Fibroblast of lung (primary cell): ENCODE measurements at regions not wholly inside any gene's neighbourhood (a gene's known extent, or its start where the extent isn't known, plus 50 kb on each side); places are given as distances from the start of the nearest gene placed in this dataset.

Experiments used
- DNase-seq, 2 donors: peaks; one replicate each; pipeline versions ENCODE4 v3.0.0 to v3.0.0-alpha.2; 2010; ENCODE audit warnings: low read depth in 2 of 2
- H2AFZ ChIP-seq: 2 replicates; pipeline ENCODE4 v1.5.1; 2012; ENCODE audit warnings: low read length, control low read depth, inconsistent platforms
- H3K27ac ChIP-seq: 2 replicates; pipeline ENCODE4 v1.5.1; 2011; ENCODE audit warnings: low read length, control low read depth; ENCODE audit not compliant: insufficient read depth
- H3K27me3 ChIP-seq: 2 replicates; pipeline ENCODE4 v1.5.1; 2011; ENCODE audit warnings: mild to moderate bottlenecking, low read length; ENCODE audit not compliant: control insufficient read depth, insufficient read depth
- H3K36me3 ChIP-seq: 2 replicates; pipeline ENCODE4 v1.5.1; 2011; ENCODE audit warnings: low read length; ENCODE audit not compliant: control insufficient read depth, insufficient read depth
- H3K4me1 ChIP-seq: 2 replicates; pipeline ENCODE4 v1.5.1; 2011; ENCODE audit warnings: low read length; ENCODE audit not compliant: control insufficient read depth, insufficient read depth; ENCODE audit errors: extremely low read depth
- H3K4me2 ChIP-seq: 2 replicates; pipeline ENCODE4 v1.5.1; 2011; ENCODE audit warnings: low read length, control low read depth; ENCODE audit not compliant: insufficient read depth; ENCODE audit errors: extremely low read depth
- H3K4me3 ChIP-seq, 4 experiments: fragments of 200-600 bp in 1 of 4; sonication (generic) in 1 of 4; replicated peaks in 1 of 4; 2 replicates each; pipeline ENCODE4 v1.5.1; 2011 to 2016; ENCODE audit warnings: low read length in 4 of 4, low read depth in 3 of 4, mild to moderate bottlenecking in 3 of 4, control low read depth in 2 of 4, inconsistent platforms in 1 of 4, mixed read lengths in 1 of 4; ENCODE audit not compliant: insufficient read depth in 1 of 4; ENCODE audit errors: control extremely low read depth in 1 of 4
- H3K79me2 ChIP-seq: 2 replicates; pipeline ENCODE4 v1.5.1; 2012; ENCODE audit warnings: mild to moderate bottlenecking, low read length, inconsistent platforms; ENCODE audit not compliant: control insufficient read depth, insufficient read depth
- H3K9ac ChIP-seq: 2 replicates; pipeline ENCODE4 v1.5.1; 2011; ENCODE audit warnings: mild to moderate bottlenecking, low read length, control low read depth; ENCODE audit not compliant: insufficient read depth
- H3K9me3 ChIP-seq: 2 replicates; pipeline ENCODE4 v1.5.1; 2012; ENCODE audit warnings: low read depth, low read length; ENCODE audit not compliant: control insufficient read depth, insufficient read depth
- H4K20me1 ChIP-seq: 2 replicates; pipeline ENCODE4 v1.5.1; 2011; ENCODE audit warnings: low read length; ENCODE audit not compliant: control insufficient read depth, insufficient read depth; ENCODE audit errors: extremely low read depth
- CTCF ChIP-seq, 2 donors: IDR thresholded peaks in 1 of 2; conservative IDR thresholded peaks in 1 of 2; 1 replicate in 1 of 2; 2 replicates in 1 of 2; pipeline ENCODE4 v1.5.1; 2011 to 2012; ENCODE audit warnings: low read length in 2 of 2, control low read depth in 1 of 2, inconsistent platforms in 1 of 2, low read depth in 1 of 2, mild to moderate bottlenecking in 1 of 2
- EZH2 ChIP-seq: IDR thresholded peaks from 2 replicates; pipeline ENCODE4 v1.5.1; 2012; ENCODE audit warnings: low read length, control low read depth, mild to moderate bottlenecking; ENCODE audit errors: missing control alignments

GRCh38 chr4:138592796-138593195 is 350.6 kb upstream of the SLC7A11 start:
- no peaks in the 10 kb centered on the region for H3K36me3 ChIP-seq
- no peak overlapping the region for H3K9ac ChIP-seq
- no peak overlapping the region for H3K4me3 ChIP-seq
- no peaks in the 10 kb centered on the region for H3K9me3 ChIP-seq
- H4K20me1 ChIP-seq, result no peaks in the 10 kb centered on the region
- no peak overlapping the region for H3K27ac ChIP-seq
- DNase-seq, result no peak
- no peak overlapping the region for H2AFZ ChIP-seq
- no peak for TF ChIP-seq CTCF (conservative IDR thresholded peaks at IDR 0.05 in 1 of 2, IDR thresholded peaks at IDR 0.05 in 1 of 2; ENCODE audit: low read depth in 1 of 2, low read length in 2 of 2)
- no peak for TF ChIP-seq EZH2
- H3K27me3 ChIP-seq, result no peaks in the 10 kb centered on the region
- no peak overlapping the region for H3K4me2 ChIP-seq
- no peaks in the 10 kb centered on the region for H3K4me1 ChIP-seq
- no peaks in the 10 kb centered on the region for H3K79me2 ChIP-seq

GRCh38 chr4:138591808-138592207 is 349.7 kb upstream of the SLC7A11 start:
- TF ChIP-seq CTCF (conservative IDR thresholded peaks at IDR 0.05 in 1 of 2, IDR thresholded peaks at IDR 0.05 in 1 of 2; ENCODE audit: low read depth in 1 of 2, low read length in 2 of 2) (no peak), EZH2 (no peak)
- no peak overlapping the region for H3K27ac ChIP-seq
- no peaks in the 10 kb centered on the region for H3K36me3 ChIP-seq
- H2AFZ ChIP-seq, result no peak overlapping the region
- no peak for DNase-seq
- H3K27me3 ChIP-seq, result no peaks in the 10 kb centered on the region
- H3K9me3 ChIP-seq, result no peaks in the 10 kb centered on the region
- no peak overlapping the region for H3K4me3 ChIP-seq
- no peaks in the 10 kb centered on the region for H3K79me2 ChIP-seq
- H3K4me1 ChIP-seq, result no peaks in the 10 kb centered on the region
- H4K20me1 ChIP-seq, result no peaks in the 10 kb centered on the region
- no peak overlapping the region for H3K9ac ChIP-seq
- H3K4me2 ChIP-seq, result no peak overlapping the region

DNA sequence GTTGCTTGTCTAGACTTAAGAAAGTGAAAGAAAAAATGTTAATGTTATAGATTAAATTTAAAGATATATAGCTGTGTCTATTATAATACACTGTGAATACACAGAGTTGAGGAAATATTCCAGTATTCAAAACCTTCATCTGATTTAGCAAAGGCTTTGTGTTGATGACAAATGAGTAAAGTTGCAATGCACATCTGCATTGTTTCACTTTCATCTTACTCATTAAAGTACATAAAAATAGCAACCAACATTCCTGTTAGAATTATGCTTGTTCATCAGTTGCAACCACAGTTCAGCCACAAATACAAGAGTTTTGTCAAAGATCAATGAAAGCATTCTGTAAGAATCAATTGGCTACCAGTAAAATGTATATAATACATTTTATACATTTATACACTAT is 346.4 kb upstream of the SLC7A11 start:
- Histone ChIP-seq H3K9ac (no peak overlapping the region), H3K27me3 (no peaks in the 10 kb centered on the region), H3K27ac (no peak overlapping the region), H3K79me2 (no peaks in the 10 kb centered on the region), H3K4me1 (no peaks in the 10 kb centered on the region), H3K9me3 (no peaks in the 10 kb centered on the region), H4K20me1 (no peaks in the 10 kb centered on the region), H3K36me3 (no peaks in the 10 kb centered on the region), H3K4me2 (no peak overlapping the region), H2AFZ (no peak overlapping the region), H3K4me3 (no peak overlapping the region)
- no peak for TF ChIP-seq EZH2
- no peak for TF ChIP-seq CTCF (conservative IDR thresholded peaks at IDR 0.05 in 1 of 2, IDR thresholded peaks at IDR 0.05 in 1 of 2; ENCODE audit: low read depth in 1 of 2, low read length in 2 of 2)
- peak in 1 of 2 donors; percentile 5 for DNase-seq
